Glutamatergic neuron (in vitro differentiated cells): ENCODE measurements at regions not wholly inside any gene's neighbourhood (a gene's known extent, or its start where the extent isn't known, plus 50 kb on each side); places are given as distances from the start of the nearest gene placed in this dataset.

ENCODE experiments used
- DNase-seq: peaks from one replicate; pipeline ENCODE4 v3.0.0; 2022
- H3K27ac Mint-ChIP-seq: one replicate; pipeline ENCODE4 v1.8.0; 2020; ENCODE audit warnings: mild to moderate bottlenecking, mixed read lengths, inconsistent platforms; ENCODE audit not compliant: unreplicated experiment
- H3K27me3 Mint-ChIP-seq: one replicate; pipeline ENCODE4 v1.8.0; 2020; ENCODE audit warnings: mild to moderate bottlenecking, moderate library complexity, mixed read lengths, inconsistent platforms; ENCODE audit not compliant: unreplicated experiment
- H3K36me3 Mint-ChIP-seq: one replicate; pipeline ENCODE4 v1.8.0; 2020; ENCODE audit warnings: mild to moderate bottlenecking, mixed read lengths, inconsistent platforms; ENCODE audit not compliant: unreplicated experiment
- H3K4me1 Mint-ChIP-seq: one replicate; pipeline ENCODE4 v1.8.0; 2020; ENCODE audit warnings: mild to moderate bottlenecking, low read depth, mixed read lengths, inconsistent platforms; ENCODE audit not compliant: unreplicated experiment
- H3K4me3 Mint-ChIP-seq: one replicate; pipeline ENCODE4 v1.8.0; 2020; ENCODE audit warnings: mild to moderate bottlenecking, mixed read lengths, inconsistent platforms; ENCODE audit not compliant: unreplicated experiment
- H3K9me3 Mint-ChIP-seq: one replicate; pipeline ENCODE4 v1.8.0; 2020; ENCODE audit warnings: mild to moderate bottlenecking, moderate library complexity, mixed read lengths, inconsistent platforms; ENCODE audit not compliant: unreplicated experiment
- CTCF ChIP-seq: fragments of 200-600 bp; sonication (generic); IDR thresholded peaks from one replicate; pipeline ENCODE4 v1.5.0; 2021; ENCODE audit not compliant: partially characterized antibody, unreplicated experiment

DNA sequence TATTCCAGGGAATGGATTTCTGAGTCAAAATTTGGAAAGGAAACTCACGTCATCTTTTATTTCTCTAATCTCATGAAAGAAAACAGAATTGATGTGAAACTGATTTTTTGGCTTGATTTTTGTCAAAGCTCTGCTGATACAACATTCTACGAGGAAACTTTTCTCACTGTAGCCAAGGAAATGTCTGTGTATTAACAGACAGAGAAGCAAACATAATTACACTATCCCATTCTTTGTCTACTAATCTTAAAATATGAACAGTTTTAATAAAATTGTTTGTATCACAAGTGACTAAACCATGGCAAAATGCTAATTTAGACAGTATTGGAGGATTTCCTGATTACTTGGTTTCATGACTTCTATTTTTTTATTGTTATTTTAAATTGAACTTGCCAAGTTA is 1437.0 kb downstream of the OTOL1 start:
- H3K27ac Mint-ChIP-seq: no peak overlapping the region
- no peak for DNase-seq
- no peaks in the 10 kb centered on the region for H3K4me1 Mint-ChIP-seq
- H3K36me3 Mint-ChIP-seq: no peaks in the 10 kb centered on the region
- no peaks in the 10 kb centered on the region for H3K27me3 Mint-ChIP-seq
- no peaks in the 10 kb centered on the region for H3K9me3 Mint-ChIP-seq
- TF ChIP-seq CTCF: no peak
- H3K4me3 Mint-ChIP-seq: no peak overlapping the region

- H3K27me3 Mint-ChIP-seq: no peaks in the 10 kb centered on the region
- no peak for DNase-seq
- no peaks in the 10 kb centered on the region for H3K36me3 Mint-ChIP-seq
- H3K27ac Mint-ChIP-seq: no peak overlapping the region
- TF ChIP-seq CTCF: no peak
- H3K4me3 Mint-ChIP-seq: no peak overlapping the region
- H3K9me3 Mint-ChIP-seq: no peaks in the 10 kb centered on the region
- no peaks in the 10 kb centered on the region for H3K4me1 Mint-ChIP-seq
Measured at GRCh38 chr3:162936706-162937105, 1440.1 kb downstream of the OTOL1 start.

- no peaks in the 10 kb centered on the region for H3K27me3 Mint-ChIP-seq
- TF ChIP-seq CTCF: no peak
- no peak overlapping the region for H3K4me3 Mint-ChIP-seq
- DNase-seq: no peak
- H3K4me1 Mint-ChIP-seq: no peaks in the 10 kb centered on the region
- no peaks in the 10 kb centered on the region for H3K9me3 Mint-ChIP-seq
- no peak overlapping the region for H3K27ac Mint-ChIP-seq
- H3K36me3 Mint-ChIP-seq: no peaks in the 10 kb centered on the region
Measured at GRCh38 chr3:162938083-162938482, 1441.5 kb downstream of the OTOL1 start.

GRCh38 chr3:162945626-162946025 is 1449.0 kb downstream of the OTOL1 start:
- no peak overlapping the region for H3K4me3 Mint-ChIP-seq
- no peaks in the 10 kb centered on the region for H3K36me3 Mint-ChIP-seq
- no peak for TF ChIP-seq CTCF
- no peaks in the 10 kb centered on the region for H3K9me3 Mint-ChIP-seq
- no peaks in the 10 kb centered on the region for H3K4me1 Mint-ChIP-seq
- no peak for DNase-seq
- no peak overlapping the region for H3K27ac Mint-ChIP-seq
- no peaks in the 10 kb centered on the region for H3K27me3 Mint-ChIP-seq

- no peak overlapping the region for H3K4me3 Mint-ChIP-seq
- H3K9me3 Mint-ChIP-seq: no peaks in the 10 kb centered on the region
- DNase-seq: no peak
- H3K4me1 Mint-ChIP-seq: no peaks in the 10 kb centered on the region
- H3K36me3 Mint-ChIP-seq: no peaks in the 10 kb centered on the region
- no peak overlapping the region for H3K27ac Mint-ChIP-seq
- no peak for TF ChIP-seq CTCF
- no peaks in the 10 kb centered on the region for H3K27me3 Mint-ChIP-seq
Measured at GRCh38 chr3:162956711-162957110, 1460.1 kb downstream of the OTOL1 start.
